ENCODE measurements at regions not wholly inside any gene's neighbourhood (a gene's known extent, or its start where the extent isn't known, plus 50 kb on each side); places are given as distances from the start of the nearest gene placed in this dataset.

DNA sequence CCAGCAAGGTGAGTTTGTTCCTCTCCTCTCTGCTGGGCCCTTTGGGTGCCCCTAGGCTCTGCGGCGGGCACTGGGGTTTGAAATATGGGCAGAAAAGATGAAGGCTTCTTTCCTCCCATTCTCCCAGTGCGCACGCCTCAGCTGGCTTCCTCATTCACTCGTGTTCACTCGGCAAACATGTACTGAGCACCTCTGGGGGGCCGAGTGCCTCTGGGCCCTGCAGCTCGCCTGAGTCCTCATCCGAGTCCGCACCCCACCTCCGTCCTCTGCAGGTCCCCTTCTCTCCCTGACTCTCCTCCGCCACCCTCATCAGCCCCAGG lies 98.5 kb upstream of the RUNX3 start:
- TF ChIP-seq, protein P1, sequence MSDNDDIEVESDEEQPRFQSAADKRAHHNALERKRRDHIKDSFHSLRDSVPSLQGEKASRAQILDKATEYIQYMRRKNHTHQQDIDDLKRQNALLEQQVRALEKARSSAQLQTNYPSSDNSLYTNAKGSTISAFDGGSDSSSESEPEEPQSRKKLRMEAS (IDR thresholded peaks at IDR 0.05) = no peak
- TF ChIP-seq ZNF302 (CRISPR knock-in tag; IDR thresholded peaks at IDR 0.05) (no peak), NFE2L2 (conservative IDR thresholded peaks at IDR 0.05; ENCODE audit: low read length) (no peak), RNF2 (IDR thresholded peaks at IDR 0.05; ENCODE audit: borderline replicate concordance, low read depth) (no peak), RFX5 (IDR thresholded peaks at IDR 0.05) (no peak), RAD21 (conservative IDR thresholded peaks at IDR 0.05 in 1 of 2, IDR thresholded peaks at IDR 0.05 in 1 of 2) (no peak)
- TF ChIP-seq, protein P2, sequence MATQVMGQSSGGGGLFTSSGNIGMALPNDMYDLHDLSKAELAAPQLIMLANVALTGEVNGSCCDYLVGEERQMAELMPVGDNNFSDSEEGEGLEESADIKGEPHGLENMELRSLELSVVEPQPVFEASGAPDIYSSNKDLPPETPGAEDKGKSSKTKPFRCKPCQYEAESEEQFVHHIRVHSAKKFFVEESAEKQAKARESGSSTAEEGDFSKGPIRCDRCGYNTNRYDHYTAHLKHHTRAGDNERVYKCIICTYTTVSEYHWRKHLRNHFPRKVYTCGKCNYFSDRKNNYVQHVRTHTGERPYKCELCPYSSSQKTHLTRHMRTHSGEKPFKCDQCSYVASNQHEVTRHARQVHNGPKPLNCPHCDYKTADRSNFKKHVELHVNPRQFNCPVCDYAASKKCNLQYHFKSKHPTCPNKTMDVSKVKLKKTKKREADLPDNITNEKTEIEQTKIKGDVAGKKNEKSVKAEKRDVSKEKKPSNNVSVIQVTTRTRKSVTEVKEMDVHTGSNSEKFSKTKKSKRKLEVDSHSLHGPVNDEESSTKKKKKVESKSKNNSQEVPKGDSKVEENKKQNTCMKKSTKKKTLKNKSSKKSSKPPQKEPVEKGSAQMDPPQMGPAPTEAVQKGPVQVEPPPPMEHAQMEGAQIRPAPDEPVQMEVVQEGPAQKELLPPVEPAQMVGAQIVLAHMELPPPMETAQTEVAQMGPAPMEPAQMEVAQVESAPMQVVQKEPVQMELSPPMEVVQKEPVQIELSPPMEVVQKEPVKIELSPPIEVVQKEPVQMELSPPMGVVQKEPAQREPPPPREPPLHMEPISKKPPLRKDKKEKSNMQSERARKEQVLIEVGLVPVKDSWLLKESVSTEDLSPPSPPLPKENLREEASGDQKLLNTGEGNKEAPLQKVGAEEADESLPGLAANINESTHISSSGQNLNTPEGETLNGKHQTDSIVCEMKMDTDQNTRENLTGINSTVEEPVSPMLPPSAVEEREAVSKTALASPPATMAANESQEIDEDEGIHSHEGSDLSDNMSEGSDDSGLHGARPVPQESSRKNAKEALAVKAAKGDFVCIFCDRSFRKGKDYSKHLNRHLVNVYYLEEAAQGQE (IDR thresholded peaks at IDR 0.05) = no peak

All from A549 (cell line).